HG03103 (cell line): ENCODE measurements at regions not wholly inside any gene's neighbourhood (a gene's known extent, or its start where the extent isn't known, plus 50 kb on each side); places are given as distances from the start of the nearest gene placed in this dataset.
"Not testable (repeated sequence)": the region's sequence is repeated elsewhere in the genome, so short reads cannot be mapped to it uniquely, and the experiment has no call there.

ENCODE experiments used
- ATAC-seq: cut with Tn5 transposase; IDR thresholded peaks from one replicate; pipeline ENCODE4 v1.9.1; 2021; ENCODE audit warnings: low read depth; ENCODE audit not compliant: unreplicated experiment

DNA sequence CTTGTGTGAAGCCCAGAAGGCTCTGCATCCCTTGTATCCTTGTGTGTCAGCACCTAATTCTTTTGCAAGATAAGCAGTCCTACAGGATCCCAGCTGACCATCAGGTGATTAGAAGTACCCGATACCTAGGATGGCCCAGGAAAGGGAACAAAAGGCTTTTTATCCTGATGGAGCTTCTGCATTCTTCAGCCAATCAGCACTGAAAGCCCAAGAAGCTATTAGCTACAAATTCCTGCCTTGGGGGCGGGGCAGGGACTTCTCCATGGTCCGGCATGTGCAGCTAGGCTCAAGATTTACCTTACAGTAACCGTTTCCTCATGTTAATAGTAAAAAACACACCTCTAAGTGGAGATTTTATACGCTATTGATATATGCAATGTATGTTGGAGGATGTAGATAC lies 264.6 kb upstream of the THUMPD2 start:
- no peak for ATAC-seq

- no peak for ATAC-seq
Measured at GRCh38 chr2:40043191-40043590, 264.1 kb upstream of the THUMPD2 start.

DNA sequence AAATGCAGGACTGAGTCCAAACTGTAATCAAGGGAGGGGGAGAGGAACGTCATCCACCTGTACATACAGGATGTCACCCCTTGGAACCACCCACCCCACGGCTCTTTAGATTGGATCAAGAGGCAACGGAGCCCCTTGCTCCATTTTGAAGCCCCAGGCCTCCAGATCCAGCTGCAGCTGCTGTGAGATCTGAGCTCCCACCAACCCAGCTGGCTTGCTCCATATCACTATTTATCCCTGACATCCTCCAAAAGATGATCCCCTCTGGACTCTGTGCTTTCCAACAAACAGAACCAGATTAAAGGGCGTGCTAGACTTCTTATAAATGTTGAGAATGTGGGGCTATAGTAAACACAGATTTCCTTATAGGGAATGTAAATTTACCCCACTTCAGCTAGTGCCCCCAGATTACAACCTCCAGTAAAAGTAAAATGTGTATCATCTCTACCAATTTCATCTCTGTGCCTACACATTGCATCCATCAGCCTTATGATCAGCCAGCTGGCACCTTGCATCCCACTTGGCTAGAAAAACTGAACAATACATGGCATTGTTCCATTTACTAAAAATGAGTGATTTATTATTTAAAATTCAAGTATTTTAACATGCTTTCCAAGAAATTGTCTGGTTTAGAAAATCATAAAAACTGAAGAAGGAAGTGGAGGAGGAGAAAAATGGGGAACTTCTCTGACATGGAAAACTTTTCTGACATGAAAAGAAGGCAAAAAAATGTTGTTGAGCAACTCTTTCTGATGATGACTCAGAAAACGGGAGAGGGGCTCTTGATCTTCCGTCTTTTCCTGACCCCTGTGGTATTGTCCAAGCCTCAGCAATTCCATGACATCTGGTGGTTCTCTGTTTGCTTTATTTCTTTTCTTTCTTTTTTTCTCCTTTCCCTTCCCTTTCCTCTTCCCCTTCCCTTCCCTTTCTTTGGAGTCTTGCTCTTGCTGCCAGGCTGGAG lies 262.6 kb upstream of the THUMPD2 start:
- no peak for ATAC-seq

DNA sequence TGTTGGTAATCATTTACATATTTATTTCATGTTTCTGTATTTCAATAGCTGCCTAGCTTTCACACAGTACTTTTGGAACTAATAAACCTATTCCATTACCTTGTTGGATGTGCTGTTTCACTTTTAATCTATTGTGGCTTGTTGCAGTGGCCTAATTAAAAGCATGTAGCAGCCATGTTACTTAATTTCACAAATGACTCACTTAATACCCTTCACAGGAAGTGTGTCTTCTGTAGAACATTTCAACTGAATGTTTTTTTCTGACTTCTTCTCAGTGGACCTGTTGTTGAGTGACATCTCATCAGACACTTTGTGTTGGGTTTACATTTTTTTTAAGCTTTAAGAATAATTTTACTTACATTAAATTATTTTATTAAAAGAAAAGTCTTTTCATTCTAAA lies 260.5 kb upstream of the THUMPD2 start:
- ATAC-seq: no peak

DNA sequence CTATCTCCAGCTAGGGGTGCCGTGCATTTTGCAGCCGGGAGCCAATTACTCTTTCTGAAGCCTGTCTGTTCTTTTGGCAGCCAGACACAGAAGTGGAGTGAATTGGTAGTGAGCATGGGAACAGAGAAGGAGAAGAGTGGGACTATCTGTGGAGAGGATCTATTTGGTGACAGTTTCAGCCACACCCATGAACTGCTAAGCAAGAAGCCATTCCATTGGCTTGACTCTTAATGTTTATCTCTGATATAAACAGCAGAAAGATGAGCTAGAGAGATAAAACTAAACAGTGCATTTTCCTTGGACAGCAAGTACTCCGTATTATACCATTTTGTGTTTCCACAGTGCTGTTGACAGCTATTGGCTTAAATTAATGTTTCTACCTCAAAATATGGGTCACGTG lies 259.6 kb upstream of the THUMPD2 start:
- no peak for ATAC-seq

DNA sequence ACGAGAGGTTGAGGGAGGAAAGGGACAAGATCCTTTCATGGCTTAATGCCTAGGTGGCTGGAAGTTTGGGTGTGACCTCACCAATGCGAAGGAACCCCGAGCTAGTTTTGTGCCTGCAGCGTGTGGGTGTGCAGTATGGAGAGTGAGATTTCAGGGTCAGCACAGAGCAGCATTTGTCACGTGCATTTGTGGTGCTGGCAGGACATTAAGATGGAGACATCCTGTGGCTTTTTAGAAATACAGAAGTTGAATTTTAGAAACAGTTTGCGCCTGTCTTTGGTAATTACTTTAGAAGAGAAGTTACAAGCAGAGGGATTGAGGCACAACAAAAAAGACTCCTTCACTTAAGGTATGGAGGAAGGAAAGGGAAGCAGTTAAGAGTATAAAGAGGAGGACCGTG lies 258.2 kb upstream of the THUMPD2 start:
- ATAC-seq: no peak

GRCh38 chr2:40036241-40036640 lies 257.2 kb upstream of the THUMPD2 start:
- ATAC-seq: no peak

GRCh38 chr2:40034801-40035200 lies 255.7 kb upstream of the THUMPD2 start:
- no peak for ATAC-seq

DNA sequence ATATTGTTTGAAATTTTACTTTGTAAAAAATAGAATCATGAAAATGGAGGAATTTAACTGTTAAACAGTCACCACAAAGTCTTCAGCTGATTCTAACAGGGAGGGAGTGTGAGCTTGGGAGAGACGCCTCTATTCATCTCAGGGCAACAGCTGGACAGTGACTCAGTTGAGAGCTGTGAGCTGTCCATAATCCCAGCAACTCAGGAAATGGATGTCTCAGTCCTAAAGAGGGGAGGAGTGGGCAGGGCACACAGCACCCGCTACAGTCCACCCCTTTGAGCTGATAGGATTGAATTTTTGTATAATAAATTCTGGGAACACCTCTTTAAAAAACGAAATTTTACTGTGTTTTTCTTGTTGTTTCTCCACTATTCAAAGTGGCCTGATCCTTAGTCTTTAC lies 255.1 kb upstream of the THUMPD2 start:
- no peak for ATAC-seq

GRCh38 chr2:40033781-40034180 lies 254.7 kb upstream of the THUMPD2 start:
- no peak for ATAC-seq

DNA sequence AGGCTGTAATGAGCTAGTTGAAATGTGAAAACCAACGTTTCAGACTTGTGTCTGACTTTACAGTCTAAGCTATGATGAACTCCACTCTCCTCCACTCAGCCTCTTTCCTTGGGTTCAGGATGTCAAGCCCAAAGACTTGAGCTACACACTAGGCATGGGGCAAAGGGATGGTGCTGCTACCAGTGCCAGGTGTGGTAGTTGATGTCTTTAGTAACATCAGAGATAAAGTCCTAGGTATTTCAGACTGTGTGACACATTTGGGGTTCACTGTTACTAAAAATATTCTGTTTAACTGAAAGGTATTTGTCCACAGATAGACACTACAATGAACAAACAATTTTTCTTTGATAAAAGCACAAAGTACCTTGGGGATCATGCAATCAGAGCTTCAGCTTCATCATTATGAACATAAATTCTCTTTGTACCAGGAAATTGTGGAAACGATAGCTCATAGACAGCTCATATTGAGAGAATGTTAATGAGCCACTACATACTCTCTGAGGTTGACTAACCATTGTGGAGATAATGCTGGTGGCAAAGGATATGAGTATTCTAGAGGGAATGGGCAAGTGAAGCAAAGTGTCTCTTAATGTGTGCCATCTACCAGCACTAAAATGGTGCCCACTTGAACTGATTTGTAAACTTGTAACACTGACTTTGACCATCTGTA lies 253.7 kb upstream of the THUMPD2 start:
- ATAC-seq: no peak

GRCh38 chr2:40030456-40030975 lies 251.5 kb upstream of the THUMPD2 start:
- ATAC-seq: no peak

- ATAC-seq: peak; percentile 93
Measured at GRCh38 chr2:40028792-40029488, 249.9 kb upstream of the THUMPD2 start.

GRCh38 chr2:40027968-40028367 lies 248.9 kb upstream of the THUMPD2 start:
- no peak for ATAC-seq

DNA sequence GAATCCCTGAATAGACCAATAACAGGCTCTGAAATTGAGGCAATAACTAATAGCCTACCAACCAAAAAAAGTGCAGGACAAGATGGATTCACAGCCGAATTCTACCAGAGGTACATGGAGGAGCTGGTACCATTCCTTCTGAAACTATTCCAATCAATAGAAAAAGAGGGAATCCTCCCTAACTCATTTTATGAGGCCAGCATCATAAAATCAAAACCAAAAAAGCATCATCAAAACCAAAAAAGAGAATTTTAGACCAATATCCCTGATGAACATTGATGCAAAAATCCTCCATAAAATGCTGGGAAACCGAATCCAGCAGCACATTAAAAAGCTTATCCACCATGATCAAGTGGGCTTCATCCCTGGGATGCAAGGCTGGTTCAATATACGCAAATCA lies 246.2 kb upstream of the THUMPD2 start:
- ATAC-seq: not testable (repeated sequence)

- ATAC-seq: no peak
Measured at GRCh38 chr2:40020997-40021396, 241.9 kb upstream of the THUMPD2 start.

GRCh38 chr2:40016151-40016885 lies 237.3 kb upstream of the THUMPD2 start:
- no peak for ATAC-seq

GRCh38 chr2:40013962-40014361 lies 234.9 kb upstream of the THUMPD2 start:
- not testable (repeated sequence) for ATAC-seq

- ATAC-seq: no peak
Measured at GRCh38 chr2:40004336-40004735, 225.3 kb upstream of the THUMPD2 start.

DNA sequence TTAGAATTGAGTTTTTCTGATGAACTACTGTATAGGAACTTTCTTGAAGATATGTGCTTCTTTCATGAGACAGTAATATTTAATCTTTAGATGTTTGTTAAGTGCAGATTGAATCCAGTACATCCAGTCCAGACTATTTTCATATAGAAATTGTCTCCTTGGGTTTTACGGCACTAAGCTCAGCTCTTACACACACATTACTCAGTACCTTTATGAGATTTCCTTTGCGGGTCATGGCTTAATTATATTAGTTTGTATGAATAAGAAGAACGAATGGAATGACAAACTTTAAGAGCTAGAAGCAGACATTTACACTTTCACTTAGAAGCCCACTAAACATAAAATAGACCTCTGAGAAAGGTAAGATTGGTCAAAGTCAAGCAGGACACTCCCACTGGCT lies 223.3 kb upstream of the THUMPD2 start:
- ATAC-seq: no peak
